Keratinocyte (primary cell): ENCODE measurements at regions not wholly inside any gene's neighbourhood (a gene's known extent, or its start where the extent isn't known, plus 50 kb on each side); places are given as distances from the start of the nearest gene placed in this dataset.

ENCODE experiments used
- DNase-seq: peaks from one replicate; pipeline ENCODE4 v3.0.0-alpha.2; 2011; ENCODE audit warnings: low read depth, missing footprints, low spot score
- FAIRE-seq: peaks from 2 replicates; lab custom pipeline; 2011; peaks lifted over from hg19 to GRCh38; lab: Jason Lieb, UNC
- H2AFZ ChIP-seq: 2 replicates; pipeline ENCODE4 v1.6.0; 2012; ENCODE audit warnings: low read length, control low read depth, inconsistent platforms; ENCODE audit not compliant: control insufficient read depth
- H3K27ac ChIP-seq: 2 replicates; pipeline ENCODE4 v1.5.1; 2011; ENCODE audit warnings: low read length; ENCODE audit not compliant: control insufficient read depth, insufficient read depth
- H3K27me3 ChIP-seq: 3 replicates; pipeline ENCODE4 v1.6.0; 2011; ENCODE audit warnings: low read length; ENCODE audit not compliant: control insufficient read depth, insufficient read depth; ENCODE audit errors: extremely low read depth
- H3K36me3 ChIP-seq, 2 experiments: 2 replicates in 1 of 2; 3 replicates in 1 of 2; pipeline ENCODE4 v1.5.1; 2011; ENCODE audit warnings: low read length in 2 of 2, mild to moderate bottlenecking in 1 of 2; ENCODE audit not compliant: control insufficient read depth in 2 of 2, insufficient read depth in 2 of 2; ENCODE audit errors: extremely low read depth in 1 of 2
- H3K4me1 ChIP-seq: 3 replicates; pipeline ENCODE4 v1.5.1; 2011; ENCODE audit warnings: low read length; ENCODE audit not compliant: control insufficient read depth, insufficient read depth; ENCODE audit errors: extremely low read depth
- H3K4me2 ChIP-seq: 3 replicates; pipeline ENCODE4 v1.6.0; 2011; ENCODE audit warnings: low read depth, low read length; ENCODE audit not compliant: control insufficient read depth, insufficient read depth; ENCODE audit errors: extremely low read depth
- H3K4me3 ChIP-seq, 3 experiments: fragments of 200-600 bp in 1 of 3; sonication (generic) in 1 of 3; 2 replicates in 2 of 3; 3 replicates in 1 of 3; pipeline ENCODE4 v1.5.1; 2011 to 2016; ENCODE audit warnings: low read length in 3 of 3, mild to moderate bottlenecking in 3 of 3, control low read depth in 2 of 3, inconsistent platforms in 1 of 3, low read depth in 1 of 3, mixed read lengths in 1 of 3, mixed run types in 1 of 3, moderate library complexity in 1 of 3; ENCODE audit not compliant: control insufficient read depth in 2 of 3, insufficient read depth in 2 of 3; ENCODE audit errors: extremely low read depth in 1 of 3
- H3K79me2 ChIP-seq: 2 replicates; pipeline ENCODE4 v1.6.0; 2012; ENCODE audit warnings: low read length; ENCODE audit not compliant: control insufficient read depth, insufficient read depth
- H3K9ac ChIP-seq: 3 replicates; pipeline ENCODE4 v1.6.0; 2011; ENCODE audit warnings: low read length; ENCODE audit not compliant: control insufficient read depth, insufficient read depth; ENCODE audit errors: extremely low read depth
- H3K9me1 ChIP-seq: 3 replicates; pipeline ENCODE4 v1.6.0; 2011; ENCODE audit warnings: low read length; ENCODE audit not compliant: control insufficient read depth, insufficient read depth; ENCODE audit errors: extremely low read depth
- H3K9me3 ChIP-seq: 2 replicates; pipeline ENCODE4 v1.5.1; 2012; ENCODE audit warnings: low read depth, low read length; ENCODE audit not compliant: control insufficient read depth
- H4K20me1 ChIP-seq: 3 replicates; pipeline ENCODE4 v1.6.0; 2011; ENCODE audit warnings: low read length; ENCODE audit not compliant: control insufficient read depth, insufficient read depth; ENCODE audit errors: extremely low read depth
- CTCF ChIP-seq, 3 experiments: IDR thresholded peaks in 1 of 3; conservative IDR thresholded peaks in 1 of 3; optimal IDR thresholded peaks in 1 of 3; 2 replicates in 2 of 3; 3 replicates in 1 of 3; pipeline versions ENCODE3 to v1.5.1; 2011; ENCODE audit warnings: low read length in 3 of 3, mild to moderate bottlenecking in 3 of 3, moderate library complexity in 2 of 3, control low read depth in 1 of 3, inconsistent platforms in 1 of 3; ENCODE audit not compliant: insufficient read depth in 2 of 3; ENCODE audit errors: extremely low read depth in 1 of 3
- EZH2 ChIP-seq: IDR thresholded peaks from one replicate; pipeline ENCODE4 v1.6.1; 2012; ENCODE audit warnings: inconsistent platforms, mild to moderate bottlenecking, low read length, moderate library complexity
- dilution Hi-C: fragments of 300-500 bp; cut with MboI; formaldehyde crosslinking; loops from one replicate; pipeline ENCODE4 v1.7.0; 2020; ENCODE audit warnings: low sequenced_read_pairs; ENCODE audit not compliant: extremely low pct_ligation_motif_present

GRCh38 chr19:27740396-27740795 is 1472.6 kb downstream of the UQCRFS1 start:
- H3K9ac ChIP-seq: no peak overlapping the region
- no peak overlapping the region for H3K4me2 ChIP-seq
- dilution Hi-C loops: no loop called here
- TF ChIP-seq CTCF (optimal IDR thresholded peaks at IDR 0.05 in 1 of 3, IDR thresholded peaks at IDR 0.05 in 1 of 3, conservative IDR thresholded peaks at IDR 0.05 in 1 of 3; ENCODE audit: extremely low read depth in 1 of 3, insufficient read depth in 2 of 3, low read length in 3 of 3): no peak
- no peak for TF ChIP-seq EZH2
- no peaks in the 10 kb centered on the region for H3K4me1 ChIP-seq
- no peak overlapping the region for H3K27ac ChIP-seq
- no peak overlapping the region for H2AFZ ChIP-seq
- FAIRE-seq (no peak), DNase-seq (no peak)
- H3K4me3 ChIP-seq: no peak overlapping the region
- peaks cover 0 to 2% of the 10 kb centered on the region in 2 experiments for H3K36me3 ChIP-seq
- H3K79me2 ChIP-seq: no peaks in the 10 kb centered on the region
- H3K9me3 ChIP-seq: no peaks in the 10 kb centered on the region
- H3K9me1 ChIP-seq: no peaks in the 10 kb centered on the region
- no peaks in the 10 kb centered on the region for H4K20me1 ChIP-seq
- H3K27me3 ChIP-seq: no peaks in the 10 kb centered on the region

- H2AFZ ChIP-seq: no peak overlapping the region
- TF ChIP-seq EZH2 (no peak), CTCF (optimal IDR thresholded peaks at IDR 0.05 in 1 of 3, IDR thresholded peaks at IDR 0.05 in 1 of 3, conservative IDR thresholded peaks at IDR 0.05 in 1 of 3; ENCODE audit: extremely low read depth in 1 of 3, insufficient read depth in 2 of 3, low read length in 3 of 3) (no peak)
- H3K79me2 ChIP-seq: no peaks in the 10 kb centered on the region
- no peaks in the 10 kb centered on the region for H3K9me1 ChIP-seq
- dilution Hi-C loops: no loop called here
- no peaks in the 10 kb centered on the region for H3K9me3 ChIP-seq
- H3K4me3 ChIP-seq: no peak overlapping the region
- no peak for DNase-seq
- H3K4me2 ChIP-seq: no peak overlapping the region
- no peaks in the 10 kb centered on the region for H4K20me1 ChIP-seq
- H3K9ac ChIP-seq: no peak overlapping the region
- no peaks in the 10 kb centered on the region for H3K27me3 ChIP-seq
- FAIRE-seq: no peak
- no peaks in the 10 kb centered on the region for H3K36me3 ChIP-seq
- H3K27ac ChIP-seq: no peak overlapping the region
- H3K4me1 ChIP-seq: no peaks in the 10 kb centered on the region
Observed at GRCh38 chr19:27738569-27739193, 1474.3 kb downstream of the UQCRFS1 start.
